Left lung (tissue), 4 donors: ENCODE measurements at regions not wholly inside any gene's neighbourhood (a gene's known extent, or its start where the extent isn't known, plus 50 kb on each side); places are given as distances from the start of the nearest gene placed in this dataset.

Source experiments
- ATAC-seq: fragments of 200-7000 bp; cut with Tn5 transposase; one replicate; pipeline ENCODE4 v1.9.1; 2020; ENCODE audit warnings: moderate library complexity
- DNase-seq, 4 donors: peaks; one replicate each; pipeline ENCODE4 v3.0.0-alpha.2; 2013 to 2020
- H3K27ac ChIP-seq, 2 donors: fragments of 200-600 bp; sonication (generic) in 1 of 2; one replicate each; pipeline versions ENCODE4 v1.5.0 to v1.8.0; 2020 to 2021
- H3K27me3 ChIP-seq, 2 donors: fragments of 200-600 bp; sonication (generic) in 1 of 2; one replicate each; pipeline versions ENCODE4 v1.5.0 to v1.8.0; 2020 to 2021
- H3K36me3 ChIP-seq, 2 donors: fragments of 200-600 bp; sonication (generic) in 1 of 2; one replicate each; pipeline versions ENCODE4 v1.5.0 to v1.8.0; 2020 to 2021
- H3K4me1 ChIP-seq, 2 donors: fragments of 200-600 bp; one replicate each; pipeline ENCODE4 v1.8.0; 2021
- H3K4me3 ChIP-seq, 2 donors: fragments of 200-600 bp; sonication (generic) in 1 of 2; one replicate each; pipeline versions ENCODE4 v1.5.0 to v1.8.0; 2020 to 2021; ENCODE audit warnings: mild to moderate bottlenecking in 1 of 2
- H3K9me3 ChIP-seq, 2 donors: fragments of 200-600 bp; sonication (generic) in 1 of 2; one replicate each; pipeline versions ENCODE4 v1.5.0 to v1.8.0; 2020 to 2021
- intact Hi-C, 2 donors: fragments of 100-400 bp; cut with DNase I; formaldehyde crosslinking; loops; one replicate each; pipeline versions ENCODE4 v1.11.2 to v1.14.2; 2022
- TF ChIP-seq, protein P1 (sequence below), 2 donors: fragments of 200-600 bp; sonication (generic) in 1 of 2; IDR thresholded peaks; one replicate each; pipeline versions ENCODE4 v1.5.0 to v1.8.0; 2021; ENCODE audit warnings: antibody characterized with exemption in 2 of 2
- donor health status: DM: no; HTN: yes; CAD: no.
- donor health status: DM: no; HTN: no; CAD: no.

DNA sequence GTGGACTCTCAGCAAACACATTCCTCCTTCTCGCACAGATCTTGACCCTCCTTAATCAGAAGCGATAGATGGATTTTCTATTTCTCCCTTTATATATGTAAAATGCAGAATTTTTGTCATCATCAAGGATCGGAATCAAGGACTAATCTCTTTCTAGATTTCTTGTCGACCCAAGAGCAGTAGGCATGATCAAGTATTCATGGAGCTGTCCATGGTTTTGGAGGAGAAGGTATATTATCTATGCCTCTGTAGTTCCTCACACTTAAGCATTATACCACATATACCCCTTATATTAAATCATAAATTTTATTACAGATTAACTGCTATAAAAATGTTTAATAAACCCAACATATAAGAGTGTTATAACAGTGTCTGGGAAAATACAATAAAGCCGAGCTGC lies 886.8 kb downstream of the NLGN4X start:
- ATAC-seq: no peak
- H3K9me3 ChIP-seq: no peaks in the 10 kb centered on the region
- no peak overlapping the region for H3K27ac ChIP-seq
- H3K4me1 ChIP-seq: no peaks in the 10 kb centered on the region
- no peak overlapping the region for H3K4me3 ChIP-seq
- intact Hi-C loops: no loop called here
- TF ChIP-seq, protein P1, sequence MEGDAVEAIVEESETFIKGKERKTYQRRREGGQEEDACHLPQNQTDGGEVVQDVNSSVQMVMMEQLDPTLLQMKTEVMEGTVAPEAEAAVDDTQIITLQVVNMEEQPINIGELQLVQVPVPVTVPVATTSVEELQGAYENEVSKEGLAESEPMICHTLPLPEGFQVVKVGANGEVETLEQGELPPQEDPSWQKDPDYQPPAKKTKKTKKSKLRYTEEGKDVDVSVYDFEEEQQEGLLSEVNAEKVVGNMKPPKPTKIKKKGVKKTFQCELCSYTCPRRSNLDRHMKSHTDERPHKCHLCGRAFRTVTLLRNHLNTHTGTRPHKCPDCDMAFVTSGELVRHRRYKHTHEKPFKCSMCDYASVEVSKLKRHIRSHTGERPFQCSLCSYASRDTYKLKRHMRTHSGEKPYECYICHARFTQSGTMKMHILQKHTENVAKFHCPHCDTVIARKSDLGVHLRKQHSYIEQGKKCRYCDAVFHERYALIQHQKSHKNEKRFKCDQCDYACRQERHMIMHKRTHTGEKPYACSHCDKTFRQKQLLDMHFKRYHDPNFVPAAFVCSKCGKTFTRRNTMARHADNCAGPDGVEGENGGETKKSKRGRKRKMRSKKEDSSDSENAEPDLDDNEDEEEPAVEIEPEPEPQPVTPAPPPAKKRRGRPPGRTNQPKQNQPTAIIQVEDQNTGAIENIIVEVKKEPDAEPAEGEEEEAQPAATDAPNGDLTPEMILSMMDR (IDR thresholded peaks at IDR 0.05): no peak
- no peaks in the 10 kb centered on the region for H3K36me3 ChIP-seq
- no peaks in the 10 kb centered on the region for H3K27me3 ChIP-seq
- no peak for DNase-seq

DNA sequence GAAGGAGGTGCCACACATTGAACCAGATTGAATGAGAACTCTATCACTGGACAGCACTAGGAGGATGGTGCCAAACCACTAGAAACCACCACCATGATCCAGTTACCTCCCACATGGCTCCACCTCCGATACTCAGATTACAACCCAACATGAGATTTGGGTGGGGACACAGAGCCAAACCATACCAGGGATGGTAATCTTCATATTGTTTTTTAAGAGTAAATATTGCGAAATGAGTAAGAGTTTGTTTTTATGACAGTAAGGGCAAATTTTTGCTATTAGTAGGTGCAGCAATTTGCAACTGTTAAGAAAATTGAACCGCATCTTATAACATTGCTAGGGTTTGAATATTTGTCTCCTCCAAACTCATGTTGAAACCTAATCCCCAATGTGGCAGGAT lies 891.5 kb downstream of the NLGN4X start:
- Histone ChIP-seq H3K4me1 (no peaks in the 10 kb centered on the region), H3K9me3 (no peaks in the 10 kb centered on the region), H3K27me3 (no peaks in the 10 kb centered on the region), H3K36me3 (no peaks in the 10 kb centered on the region), H3K4me3 (no peak overlapping the region), H3K27ac (no peak overlapping the region)
- no peak for ATAC-seq
- TF ChIP-seq, protein P1 (IDR thresholded peaks at IDR 0.05): no peak
- intact Hi-C loops: no loop called here
- no peak for DNase-seq

DNA sequence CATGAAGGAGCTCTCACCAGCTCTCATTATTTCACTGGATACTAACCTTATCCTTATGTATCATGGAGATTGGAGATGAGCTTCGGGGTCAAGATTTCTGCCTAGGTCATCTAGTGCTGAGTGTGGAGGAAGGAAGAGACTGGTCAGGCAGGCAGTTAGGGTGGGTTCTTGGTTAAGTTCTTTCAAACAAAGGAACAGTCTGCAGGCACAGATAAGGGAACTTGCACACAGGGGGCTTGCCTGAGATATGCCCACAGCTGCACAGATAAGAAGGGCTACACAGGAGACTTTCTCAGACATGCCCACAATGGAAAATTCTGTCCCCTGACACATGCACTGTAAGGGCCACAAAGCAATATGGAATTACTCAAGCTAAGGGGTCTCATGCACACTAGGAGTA lies 904.1 kb downstream of the NLGN4X start:
- no peaks in the 10 kb centered on the region for H3K4me1 ChIP-seq
- H3K36me3 ChIP-seq: no peaks in the 10 kb centered on the region
- peaks cover 0 to under 1% of the 10 kb centered on the region in 2 donors for H3K9me3 ChIP-seq
- DNase-seq (no peak), ATAC-seq (no peak)
- H3K27ac ChIP-seq: no peak overlapping the region
- no peaks in the 10 kb centered on the region for H3K27me3 ChIP-seq
- H3K4me3 ChIP-seq: no peak overlapping the region
- TF ChIP-seq, protein P1 (IDR thresholded peaks at IDR 0.05): no peak
- intact Hi-C loops: no loop called here

DNA sequence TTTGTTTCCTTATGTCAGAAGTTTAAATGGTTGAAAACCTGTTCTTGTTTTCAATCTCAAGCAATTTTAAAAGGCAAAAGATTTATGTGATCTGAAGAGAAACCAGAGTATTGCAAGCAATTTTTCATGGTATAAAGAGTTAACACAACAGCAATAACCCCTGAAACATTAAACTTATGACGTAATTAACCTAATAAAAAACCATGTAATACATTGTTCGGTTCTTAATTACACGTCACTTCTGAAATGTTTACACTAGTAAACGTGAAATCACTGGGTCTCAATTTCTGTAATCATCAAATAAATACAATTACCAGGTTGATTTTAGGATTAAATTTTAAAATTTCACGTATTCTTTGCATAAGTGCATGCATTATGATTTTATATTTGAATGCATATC lies 914.5 kb downstream of the NLGN4X start:
- no peak for ATAC-seq
- no peaks in the 10 kb centered on the region for H3K4me1 ChIP-seq
- H3K4me3 ChIP-seq: no peak overlapping the region
- TF ChIP-seq, protein P1 (IDR thresholded peaks at IDR 0.05): no peak
- H3K9me3 ChIP-seq: no peaks in the 10 kb centered on the region
- H3K36me3 ChIP-seq: no peaks in the 10 kb centered on the region
- DNase-seq: no peak
- intact Hi-C loops: no loop called here
- H3K27me3 ChIP-seq: no peaks in the 10 kb centered on the region
- H3K27ac ChIP-seq: no peak overlapping the region

DNA sequence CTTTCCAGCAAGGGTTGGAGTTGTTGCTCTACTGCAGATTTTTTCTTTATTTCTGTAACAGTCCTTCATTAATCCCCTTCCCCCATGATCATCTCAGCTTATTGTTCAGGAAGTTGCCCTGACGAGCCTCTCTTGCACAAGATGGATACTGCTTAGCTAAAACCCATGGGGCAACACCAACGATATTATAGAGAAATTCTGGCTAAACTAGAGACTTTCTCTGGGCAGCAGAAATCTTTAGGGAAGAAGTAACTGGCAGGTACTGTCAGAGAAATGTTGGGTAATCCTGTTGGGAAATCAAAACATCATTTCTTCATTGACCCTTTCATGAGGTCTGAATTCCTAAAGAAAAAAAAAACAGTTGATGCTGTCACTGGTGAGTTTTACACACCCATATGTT lies 921.3 kb downstream of the NLGN4X start:
- Histone ChIP-seq H3K27ac (no peak overlapping the region), H3K27me3 (no peaks in the 10 kb centered on the region), H3K36me3 (no peaks in the 10 kb centered on the region), H3K9me3 (no peaks in the 10 kb centered on the region), H3K4me3 (no peak overlapping the region), H3K4me1 (no peaks in the 10 kb centered on the region)
- DNase-seq (no peak), ATAC-seq (no peak)
- intact Hi-C loops: no loop called here
- TF ChIP-seq, protein P1 (IDR thresholded peaks at IDR 0.05): no peak
